OCI-LY7 (cell line): ENCODE measurements at regions not wholly inside any gene's neighbourhood (a gene's known extent, or its start where the extent isn't known, plus 50 kb on each side); places are given as distances from the start of the nearest gene placed in this dataset.

Source experiments
- CTCF ChIP-seq: fragments of 200-600 bp; sonication (generic); conservative IDR thresholded peaks from 2 replicates; pipeline ENCODE4 v1.5.1; 2014; ENCODE audit warnings: mild to moderate bottlenecking, antibody characterized with exemption, low read length, moderate library complexity, mixed read lengths
- EZH2phosphoT487 ChIP-seq: fragments of 200-600 bp; sonication (generic); IDR thresholded peaks from 2 replicates; pipeline ENCODE4 v1.6.1; 2018; ENCODE audit warnings: low read depth, borderline replicate concordance, mild to moderate bottlenecking, mixed run types, antibody characterized with exemption, low read length, moderate library complexity, mixed read lengths

- TF ChIP-seq CTCF = no peak
- no peak for TF ChIP-seq EZH2phosphoT487
Measured at GRCh38 chr2:48854681-48855080, 99.2 kb upstream of the LHCGR start.
